PC-9 (cell line): ENCODE measurements at regions not wholly inside any gene's neighbourhood (a gene's known extent, or its start where the extent isn't known, plus 50 kb on each side); places are given as distances from the start of the nearest gene placed in this dataset.

Experiments
- EZH2 ChIP-seq: fragments of 200-600 bp; sonication (generic); IDR thresholded peaks from 2 replicates; pipeline ENCODE4 v1.8.0; 2017; ENCODE audit warnings: antibody characterized with exemption, low read depth
- TF ChIP-seq, protein P1 (sequence below): fragments of 200-600 bp; sonication (generic); conservative IDR thresholded peaks from 2 replicates; pipeline ENCODE4 v1.6.1; 2017; ENCODE audit warnings: mixed run types, antibody characterized with exemption, mild to moderate bottlenecking, moderate library complexity

DNA sequence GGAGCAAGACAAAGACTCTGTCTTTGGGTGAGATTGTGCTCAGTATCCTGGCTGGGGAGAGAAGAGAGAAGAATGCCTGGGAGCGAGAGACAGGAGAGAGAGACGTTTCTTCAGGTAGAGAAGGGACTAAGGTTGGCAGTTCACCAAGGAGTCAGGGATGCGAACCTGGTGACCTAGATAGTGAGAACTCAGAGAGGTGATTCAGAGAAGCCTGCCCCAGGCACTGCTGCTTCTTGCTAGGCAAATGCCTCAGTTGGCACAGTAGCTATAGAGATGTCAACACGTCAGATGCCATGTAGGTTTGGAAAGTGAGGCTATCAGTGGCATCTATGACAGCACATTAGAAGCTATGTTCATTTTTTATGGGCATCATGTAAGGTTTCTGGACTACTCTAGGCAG, 231.6 kb upstream of the VLDLR start:
- TF ChIP-seq EZH2 = no peak
- TF ChIP-seq, protein P1, sequence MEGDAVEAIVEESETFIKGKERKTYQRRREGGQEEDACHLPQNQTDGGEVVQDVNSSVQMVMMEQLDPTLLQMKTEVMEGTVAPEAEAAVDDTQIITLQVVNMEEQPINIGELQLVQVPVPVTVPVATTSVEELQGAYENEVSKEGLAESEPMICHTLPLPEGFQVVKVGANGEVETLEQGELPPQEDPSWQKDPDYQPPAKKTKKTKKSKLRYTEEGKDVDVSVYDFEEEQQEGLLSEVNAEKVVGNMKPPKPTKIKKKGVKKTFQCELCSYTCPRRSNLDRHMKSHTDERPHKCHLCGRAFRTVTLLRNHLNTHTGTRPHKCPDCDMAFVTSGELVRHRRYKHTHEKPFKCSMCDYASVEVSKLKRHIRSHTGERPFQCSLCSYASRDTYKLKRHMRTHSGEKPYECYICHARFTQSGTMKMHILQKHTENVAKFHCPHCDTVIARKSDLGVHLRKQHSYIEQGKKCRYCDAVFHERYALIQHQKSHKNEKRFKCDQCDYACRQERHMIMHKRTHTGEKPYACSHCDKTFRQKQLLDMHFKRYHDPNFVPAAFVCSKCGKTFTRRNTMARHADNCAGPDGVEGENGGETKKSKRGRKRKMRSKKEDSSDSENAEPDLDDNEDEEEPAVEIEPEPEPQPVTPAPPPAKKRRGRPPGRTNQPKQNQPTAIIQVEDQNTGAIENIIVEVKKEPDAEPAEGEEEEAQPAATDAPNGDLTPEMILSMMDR = no peak
